ENCODE measurements at regions not wholly inside any gene's neighbourhood (a gene's known extent, or its start where the extent isn't known, plus 50 kb on each side); places are given as distances from the start of the nearest gene placed in this dataset.

DNA sequence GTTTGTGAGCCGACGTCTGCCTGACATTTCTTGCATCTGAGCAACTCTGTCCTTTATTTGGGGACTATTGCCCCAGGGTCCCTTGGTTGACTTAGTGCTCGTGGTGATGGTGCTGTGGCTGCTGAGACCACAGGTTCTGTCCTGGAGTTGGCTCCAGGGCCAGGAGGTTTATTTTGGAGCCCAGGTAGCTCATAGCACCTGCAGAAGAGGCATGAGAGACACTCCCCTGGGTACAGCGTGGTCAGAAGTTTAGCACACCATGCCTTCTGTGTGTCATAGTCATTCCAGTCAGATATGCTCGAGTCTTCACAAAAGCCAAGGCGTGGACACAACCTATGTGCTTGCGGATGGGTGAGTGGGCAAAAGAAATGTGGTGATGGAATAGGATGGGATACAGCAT is 496.9 kb downstream of the TCERG1L start:
- H3K4me1 Mint-ChIP-seq (ENCODE audit: low read depth, unreplicated experiment), result no peaks in the 10 kb centered on the region
- no TSS peak for BruUV-seq (replicated peaks)
- CTCF ChIA-PET, result no interaction called here

GRCh38 chr10:130816116-130816901 is 495.2 kb downstream of the TCERG1L start:
- no peaks in the 10 kb centered on the region for H3K36me3 Mint-ChIP-seq (ENCODE audit: insufficient read depth, unreplicated experiment)
- no peaks in the 10 kb centered on the region for H3K27me3 Mint-ChIP-seq (ENCODE audit: unreplicated experiment)
- H3K4me1 Mint-ChIP-seq (ENCODE audit: low read depth, unreplicated experiment), result no peaks in the 10 kb centered on the region
- DNase-seq, result no peak
- intact Hi-C loops (cut with micrococcal nuclease; ENCODE audit: unreplicated experiment), result no loop called here
- BruUV-seq (replicated peaks), result no TSS peak
- H3K27ac Mint-ChIP-seq (ENCODE audit: unreplicated experiment), result no peak overlapping the region
- CTCF ChIA-PET, result no interaction called here
- no peak overlapping the region for H3K4me3 Mint-ChIP-seq (ENCODE audit: low read depth, unreplicated experiment)
- no peak for TF ChIP-seq CTCF (IDR thresholded peaks at IDR 0.05; ENCODE audit: unreplicated experiment)
- peaks cover 10% of the 10 kb centered on the region for H3K9me3 Mint-ChIP-seq (ENCODE audit: low read depth, unreplicated experiment)

More for the DNA sequence above, 496.9 kb downstream of the TCERG1L start:
- TF ChIP-seq CTCF (IDR thresholded peaks at IDR 0.05; ENCODE audit: unreplicated experiment), result no peak
- DNase-seq, result no peak
- no peak overlapping the region for H3K27ac Mint-ChIP-seq (ENCODE audit: unreplicated experiment)
- intact Hi-C loops (cut with micrococcal nuclease; ENCODE audit: unreplicated experiment), result no loop called here
- no peaks in the 10 kb centered on the region for H3K27me3 Mint-ChIP-seq (ENCODE audit: unreplicated experiment)
- peaks cover 10% of the 10 kb centered on the region for H3K9me3 Mint-ChIP-seq (ENCODE audit: low read depth, unreplicated experiment)
- no peaks in the 10 kb centered on the region for H3K36me3 Mint-ChIP-seq (ENCODE audit: insufficient read depth, unreplicated experiment)
- no peak overlapping the region for H3K4me3 Mint-ChIP-seq (ENCODE audit: low read depth, unreplicated experiment)

- H3K27me3 Mint-ChIP-seq (ENCODE audit: unreplicated experiment), result no peaks in the 10 kb centered on the region
- no peak for TF ChIP-seq CTCF (IDR thresholded peaks at IDR 0.05; ENCODE audit: unreplicated experiment)
- DNase-seq, result no peak
- peaks cover 6% of the 10 kb centered on the region for H3K9me3 Mint-ChIP-seq (ENCODE audit: low read depth, unreplicated experiment)
- intact Hi-C loops (cut with micrococcal nuclease; ENCODE audit: unreplicated experiment), result no loop called here
- H3K4me1 Mint-ChIP-seq (ENCODE audit: low read depth, unreplicated experiment), result no peaks in the 10 kb centered on the region
- H3K36me3 Mint-ChIP-seq (ENCODE audit: insufficient read depth, unreplicated experiment), result no peaks in the 10 kb centered on the region
- no peak overlapping the region for H3K27ac Mint-ChIP-seq (ENCODE audit: unreplicated experiment)
- BruUV-seq (replicated peaks), result no TSS peak
- CTCF ChIA-PET, result no interaction called here
- H3K4me3 Mint-ChIP-seq (ENCODE audit: low read depth, unreplicated experiment), result no peak overlapping the region
Measured at GRCh38 chr10:130817046-130817624, 494.4 kb downstream of the TCERG1L start.

DNA sequence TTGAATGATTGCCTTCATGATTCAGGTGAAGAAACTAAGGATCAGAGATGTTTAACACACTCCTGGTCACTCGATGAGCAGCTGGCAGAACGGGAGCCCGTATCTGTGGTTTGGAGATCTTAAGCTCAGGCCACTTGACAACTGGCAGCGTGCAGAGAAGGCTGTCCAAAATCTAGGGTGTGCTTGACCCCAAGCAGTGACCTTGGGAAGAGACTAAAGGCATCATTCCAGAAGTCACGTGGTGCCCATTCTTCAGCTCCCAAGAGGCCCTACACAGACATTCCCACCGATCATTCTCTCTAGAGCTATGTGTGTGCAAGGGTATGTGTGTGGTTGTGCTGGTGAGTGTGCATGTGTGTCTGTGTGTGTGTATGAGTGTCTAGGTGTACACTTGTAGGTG is 493.8 kb downstream of the TCERG1L start:
- CTCF ChIA-PET, result no interaction called here
- H3K4me1 Mint-ChIP-seq (ENCODE audit: low read depth, unreplicated experiment), result no peaks in the 10 kb centered on the region

More for the DNA sequence above, 493.8 kb downstream of the TCERG1L start:
- Mint-ChIP-seq H3K27me3 (ENCODE audit: unreplicated experiment) (no peaks in the 10 kb centered on the region), H3K9me3 (ENCODE audit: low read depth, unreplicated experiment) (peaks cover 6% of the 10 kb centered on the region), H3K36me3 (ENCODE audit: insufficient read depth, unreplicated experiment) (no peaks in the 10 kb centered on the region), H3K27ac (ENCODE audit: unreplicated experiment) (no peak overlapping the region), H3K4me3 (ENCODE audit: low read depth, unreplicated experiment) (no peak overlapping the region)
- TF ChIP-seq CTCF (IDR thresholded peaks at IDR 0.05; ENCODE audit: unreplicated experiment), result no peak
- BruUV-seq (replicated peaks), result no TSS peak
- intact Hi-C loops (cut with micrococcal nuclease; ENCODE audit: unreplicated experiment), result no loop called here
- DNase-seq, result no peak
